ENCODE measurements at regions not wholly inside any gene's neighbourhood (a gene's known extent, or its start where the extent isn't known, plus 50 kb on each side); places are given as distances from the start of the nearest gene placed in this dataset.
"Not testable (repeated sequence)": the region's sequence is repeated elsewhere in the genome, so short reads cannot be mapped to it uniquely, and the experiment has no call there.

- Histone ChIP-seq H3K79me2 (ENCODE audit: insufficient read depth, low read length) (no peaks in the 10 kb centered on the region), H3K4me1 (ENCODE audit: control insufficient read depth in 1 of 2, insufficient read depth in 2 of 2, low read length in 2 of 2) (no peaks in the 10 kb centered on the region), H3K36me3 (ENCODE audit: control insufficient read depth in 1 of 2, insufficient read depth in 2 of 2, low read length in 2 of 2) (no peaks in the 10 kb centered on the region), H3K27me3 (ENCODE audit: insufficient read depth, low read length) (no peaks in the 10 kb centered on the region), H3K27ac (ENCODE audit: low read depth, low read length) (no peak overlapping the region), H3K9ac (ENCODE audit: low read length) (no peak overlapping the region), H3K9me3 (ENCODE audit: control insufficient read depth in 1 of 2, insufficient read depth in 1 of 2, low read depth in 1 of 2, low read length in 2 of 2) (no peaks in the 10 kb centered on the region), H2AFZ (ENCODE audit: low read depth, low read length, poor library complexity, severe bottlenecking) (no peak overlapping the region), H3K9me2 (ENCODE audit: insufficient read depth) (no peaks in the 10 kb centered on the region), H4K20me1 (ENCODE audit: insufficient read depth) (no peaks in the 10 kb centered on the region), H3K4me3 (replicated peaks in 1 of 2; ENCODE audit: low read depth in 1 of 2, low read length in 2 of 2) (no peak overlapping the region), H3K4me2 (ENCODE audit: low read length) (no peak overlapping the region)
- no TSS peak for BruUV-seq (replicated peaks)
- DNase-seq (ENCODE audit: low read depth, low spot score) (no peak), ATAC-seq (no peak)
- intact Hi-C loops (cut with micrococcal nuclease), result no loop called here
- ChIA-PET CTCF (no interaction called here), RAD21 (ENCODE audit: low non-redundant PET in 1 of 2, low total read pairs in 2 of 2, uncharacterized antibody in 2 of 2, unreplicated experiment in 2 of 2) (no interaction called here), POLR2A (no interaction called here)
- TF ChIP-seq EZH2 (IDR thresholded peaks at IDR 0.05), result no peak
- TF ChIP-seq ZNF274 (IDR thresholded peaks at IDR 0.05; ENCODE audit: low read depth, low read length), result no peak
- no peak for TF ChIP-seq POLR2A (IDR thresholded peaks at IDR 0.05; ENCODE audit: borderline replicate concordance, extremely low read depth, insufficient read depth, insufficient read length)
- no peak for TF ChIP-seq SIN3A (IDR thresholded peaks at IDR 0.05; ENCODE audit: low read depth)
- no peak for TF ChIP-seq SP1 (IDR thresholded peaks at IDR 0.05; ENCODE audit: low read depth)
- TF ChIP-seq POLR2AphosphoS5 (IDR thresholded peaks at IDR 0.05; ENCODE audit: low read depth, low read length), result no peak
- no peak for TF ChIP-seq RAD21 (IDR thresholded peaks at IDR 0.05; ENCODE audit: low read depth)
- TF ChIP-seq CTCF (IDR thresholded peaks at IDR 0.05 in 2 of 3, conservative IDR thresholded peaks at IDR 0.05 in 1 of 3; ENCODE audit: borderline replicate concordance in 1 of 3, insufficient read depth in 1 of 3, low read depth in 2 of 3, low read length in 2 of 3), result no peak
- TF ChIP-seq ZFX (IDR thresholded peaks at IDR 0.05), result no peak
- TF ChIP-seq EZH2phosphoT487 (IDR thresholded peaks at IDR 0.05; ENCODE audit: borderline replicate concordance), result no peak
- no peak for TF ChIP-seq ELF1 (IDR thresholded peaks at IDR 0.05; ENCODE audit: borderline replicate concordance, low read depth)
Observed at GRCh38 chr2:37752766-37753165, 81.3 kb upstream of the CDC42EP3 start.

- Histone ChIP-seq H3K27me3 (ENCODE audit: insufficient read depth, low read length) (no peaks in the 10 kb centered on the region), H3K36me3 (ENCODE audit: control insufficient read depth in 1 of 2, insufficient read depth in 2 of 2, low read length in 2 of 2) (no peaks in the 10 kb centered on the region), H3K9me2 (ENCODE audit: insufficient read depth) (no peaks in the 10 kb centered on the region), H3K9ac (ENCODE audit: low read length) (no peak overlapping the region), H3K4me2 (ENCODE audit: low read length) (no peak overlapping the region), H3K79me2 (ENCODE audit: insufficient read depth, low read length) (no peaks in the 10 kb centered on the region), H3K4me1 (ENCODE audit: control insufficient read depth in 1 of 2, insufficient read depth in 2 of 2, low read length in 2 of 2) (no peaks in the 10 kb centered on the region), H4K20me1 (ENCODE audit: insufficient read depth) (no peaks in the 10 kb centered on the region), H3K9me3 (ENCODE audit: control insufficient read depth in 1 of 2, insufficient read depth in 1 of 2, low read depth in 1 of 2, low read length in 2 of 2) (no peaks in the 10 kb centered on the region), H3K27ac (ENCODE audit: low read depth, low read length) (no peak overlapping the region), H3K4me3 (replicated peaks in 1 of 2; ENCODE audit: low read depth in 1 of 2, low read length in 2 of 2) (no peak overlapping the region), H2AFZ (ENCODE audit: low read depth, low read length, poor library complexity, severe bottlenecking) (no peak overlapping the region)
- RAD21 ChIA-PET (ENCODE audit: low non-redundant PET in 1 of 2, low total read pairs in 2 of 2, uncharacterized antibody in 2 of 2, unreplicated experiment in 2 of 2), result no interaction called here
- POLR2A ChIA-PET, result no interaction called here
- ATAC-seq (no peak), DNase-seq (ENCODE audit: low read depth, low spot score) (no peak)
- no TSS peak for BruUV-seq (replicated peaks)
- TF ChIP-seq EZH2phosphoT487 (IDR thresholded peaks at IDR 0.05; ENCODE audit: borderline replicate concordance), result no peak
- CTCF ChIA-PET, result no interaction called here
- intact Hi-C loops (cut with micrococcal nuclease), result no loop called here
Observed at GRCh38 chr2:37753758-37754157, 82.3 kb upstream of the CDC42EP3 start.

- POLR2A ChIA-PET, result not testable (repeated sequence)
Observed at GRCh38 chr2:37755961-37756559, 84.6 kb upstream of the CDC42EP3 start.

More at GRCh38 chr2:37755961-37756559, 84.6 kb upstream of the CDC42EP3 start:
- H3K4me1 ChIP-seq (ENCODE audit: control insufficient read depth in 1 of 2, insufficient read depth in 2 of 2, low read length in 2 of 2); H3K4me3 ChIP-seq (replicated peaks in 1 of 2; ENCODE audit: low read depth in 1 of 2, low read length in 2 of 2); H4K20me1 ChIP-seq (ENCODE audit: insufficient read depth); CTCF ChIA-PET; H3K36me3 ChIP-seq (ENCODE audit: control insufficient read depth in 1 of 2, insufficient read depth in 2 of 2, low read length in 2 of 2); H3K79me2 ChIP-seq (ENCODE audit: insufficient read depth, low read length); H3K9ac ChIP-seq (ENCODE audit: low read length); H3K9me2 ChIP-seq (ENCODE audit: insufficient read depth); H2AFZ ChIP-seq (ENCODE audit: low read depth, low read length, poor library complexity, severe bottlenecking); BruUV-seq (replicated peaks); DNase-seq (ENCODE audit: low read depth, low spot score); ATAC-seq; H3K27me3 ChIP-seq (ENCODE audit: insufficient read depth, low read length); intact Hi-C loops (cut with micrococcal nuclease); H3K9me3 ChIP-seq (ENCODE audit: control insufficient read depth in 1 of 2, insufficient read depth in 1 of 2, low read depth in 1 of 2, low read length in 2 of 2); H3K27ac ChIP-seq (ENCODE audit: low read depth, low read length); RAD21 ChIA-PET (ENCODE audit: low non-redundant PET in 1 of 2, low total read pairs in 2 of 2, uncharacterized antibody in 2 of 2, unreplicated experiment in 2 of 2); H3K4me2 ChIP-seq (ENCODE audit: low read length): not testable (repeated sequence)

Data from HCT116 (cell line).